ENCODE measurements at regions not wholly inside any gene's neighbourhood (a gene's known extent, or its start where the extent isn't known, plus 50 kb on each side); places are given as distances from the start of the nearest gene placed in this dataset.

DNA sequence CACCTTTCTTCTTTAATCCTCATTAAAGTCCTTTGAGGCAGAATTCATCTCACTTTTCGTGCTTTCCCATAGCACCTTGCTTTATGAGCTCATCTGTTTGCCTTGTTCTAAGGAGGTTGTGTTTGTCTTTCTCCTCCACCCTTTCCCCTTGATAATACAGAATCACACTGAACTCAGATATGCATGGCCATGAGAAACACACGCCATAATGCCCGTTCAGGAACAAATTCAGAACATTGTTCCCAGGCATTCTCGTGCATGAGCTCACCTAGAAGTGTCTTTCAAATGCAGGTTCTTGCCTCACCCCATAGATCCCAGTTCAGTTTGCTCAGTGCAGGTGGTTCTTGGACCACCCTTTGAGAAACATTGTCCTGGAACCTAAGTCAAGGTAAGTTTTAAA lies 71.1 kb downstream of the TMEM114 start:
- no peak for DNase-seq

DNA sequence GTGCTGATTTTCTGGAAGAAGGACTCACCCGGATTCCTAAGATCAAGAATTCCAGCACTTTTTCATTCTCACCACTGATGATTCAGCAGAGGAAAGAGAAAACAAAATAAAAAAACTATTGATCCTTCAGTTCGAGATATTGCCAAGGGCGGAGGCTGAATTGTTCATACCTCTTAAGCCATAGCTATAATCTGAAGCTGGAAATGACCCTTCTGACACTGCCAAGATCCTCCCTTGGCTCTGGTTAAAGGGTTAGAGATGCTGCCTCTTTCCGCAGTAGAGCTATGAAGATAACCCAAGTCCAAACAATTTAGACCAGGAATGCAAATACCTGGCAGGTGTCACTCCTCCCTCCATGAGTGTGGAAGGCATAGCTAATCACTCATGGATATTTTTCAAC lies 73.0 kb downstream of the TMEM114 start:
- DNase-seq = no peak

DNA sequence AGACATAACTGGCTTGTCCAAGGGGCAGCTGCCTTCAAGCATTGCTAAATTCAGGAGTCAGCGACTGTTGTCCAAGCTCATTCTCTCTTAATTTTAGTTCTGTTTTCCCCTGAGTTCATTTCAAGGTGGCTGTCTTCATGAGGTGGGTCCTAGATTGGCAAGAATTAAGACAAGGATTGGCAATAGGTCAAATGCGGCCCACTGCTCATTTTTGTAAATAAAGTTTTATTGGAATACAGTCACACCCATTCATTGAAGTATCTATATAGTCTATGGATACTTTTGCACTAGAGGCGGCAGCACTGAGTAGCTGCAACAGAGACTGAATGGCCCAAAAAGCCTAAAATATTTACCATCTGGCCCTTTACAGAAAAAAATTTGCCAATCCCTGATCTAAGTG lies 73.8 kb downstream of the TMEM114 start:
- DNase-seq = no peak

DNA sequence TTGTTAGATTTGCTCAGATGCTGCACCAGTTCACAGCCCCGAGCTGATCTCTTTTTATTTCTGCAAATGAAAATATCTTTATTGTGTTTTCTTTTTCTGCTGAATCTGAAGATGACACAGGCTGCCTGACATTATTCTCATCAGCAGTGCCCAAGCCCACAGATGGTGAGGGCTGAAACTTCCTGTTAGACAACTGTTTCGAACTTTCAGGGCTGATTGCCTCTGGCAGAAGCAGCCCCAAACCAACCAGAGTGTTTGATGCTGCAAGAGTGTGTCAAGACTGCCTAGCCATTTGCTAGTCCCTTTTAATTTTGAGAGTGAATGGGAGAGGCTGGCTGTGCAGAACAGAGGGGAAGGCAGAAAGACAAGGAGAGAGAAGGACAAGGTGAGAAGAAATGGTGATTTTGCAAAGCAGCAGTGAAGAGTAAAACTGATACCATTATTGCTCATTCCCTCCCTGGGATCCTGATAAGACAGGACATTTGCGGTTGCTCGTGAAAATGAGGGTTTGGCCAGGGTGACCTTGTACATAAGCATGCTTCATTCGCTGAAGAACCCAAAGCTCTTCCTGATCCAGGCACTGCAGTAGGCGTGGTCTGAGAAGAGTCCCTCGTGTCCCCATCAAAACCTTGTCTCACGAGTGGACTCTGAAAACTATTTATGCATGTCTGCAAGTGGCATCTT lies 77.2 kb downstream of the TMEM114 start:
- DNase-seq = no peak

DNA sequence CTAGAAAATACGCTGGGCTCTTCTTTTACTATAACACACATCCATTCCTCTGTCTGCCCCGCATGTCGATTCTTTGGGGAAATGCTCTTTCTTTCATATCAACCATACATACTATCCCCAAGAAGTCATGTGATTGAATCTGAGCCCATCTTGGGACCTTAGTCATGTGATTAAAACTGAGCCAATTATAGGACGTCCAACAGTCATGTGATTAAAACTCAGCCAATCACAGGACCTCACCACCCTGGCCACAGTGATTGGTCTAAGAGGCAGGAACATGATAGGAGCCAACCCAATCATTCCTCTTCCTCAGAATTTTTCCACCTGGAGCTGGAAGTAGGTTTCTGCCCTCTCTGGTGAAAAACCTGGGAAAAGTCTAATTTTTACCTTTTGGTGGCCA lies 78.8 kb downstream of the TMEM114 start:
- no peak for DNase-seq

DNA sequence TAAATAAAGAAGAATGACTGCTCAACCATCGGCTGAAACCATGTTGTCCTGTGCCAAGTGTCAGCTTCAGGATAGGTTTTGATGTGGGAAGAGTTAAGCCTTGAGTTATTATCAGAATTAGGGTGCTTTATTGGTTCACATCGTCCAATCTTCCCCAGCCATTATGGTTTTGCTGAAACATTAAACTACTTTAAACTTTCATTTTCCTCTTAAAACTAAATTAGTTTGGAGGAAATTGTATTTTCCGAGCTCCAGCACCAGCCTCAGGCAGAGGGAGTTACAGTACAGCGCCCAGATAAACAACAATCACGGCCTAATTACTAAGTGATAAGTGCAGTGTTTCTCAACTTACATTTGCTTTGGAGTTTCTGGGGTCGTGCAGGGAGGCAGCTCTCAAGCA lies 80.2 kb downstream of the TMEM114 start:
- no peak for DNase-seq

DNA sequence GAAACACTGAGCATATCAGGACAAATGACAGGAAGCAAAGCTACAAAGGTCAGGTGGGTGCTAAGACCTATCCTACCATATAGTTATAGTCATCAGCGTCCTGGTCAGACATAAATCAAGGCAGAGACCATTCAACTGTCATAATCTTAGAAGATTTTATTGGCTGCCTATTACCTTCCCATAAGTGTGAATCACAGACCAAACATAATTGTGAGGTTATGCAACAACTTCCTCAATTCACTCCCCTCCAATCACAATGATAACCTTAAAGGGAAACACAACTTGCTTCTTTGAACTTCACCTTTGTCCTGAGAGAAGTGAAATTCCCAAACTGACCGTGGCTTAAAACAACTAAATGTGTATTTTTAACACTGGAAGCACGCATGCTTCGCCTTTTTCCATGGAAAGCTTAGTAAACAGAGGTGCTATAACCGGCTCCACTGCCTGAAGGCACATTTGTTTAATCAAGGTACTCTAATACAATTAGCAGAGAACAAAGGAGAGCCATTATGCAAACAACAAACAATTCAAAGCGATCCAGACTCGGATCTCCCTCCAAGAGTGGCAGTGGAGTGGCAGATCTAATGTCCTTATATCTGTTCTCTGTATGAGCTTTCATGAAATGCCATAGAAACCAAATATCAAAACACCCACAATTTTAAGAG lies 84.9 kb downstream of the TMEM114 start:
- no peak for DNase-seq

DNA sequence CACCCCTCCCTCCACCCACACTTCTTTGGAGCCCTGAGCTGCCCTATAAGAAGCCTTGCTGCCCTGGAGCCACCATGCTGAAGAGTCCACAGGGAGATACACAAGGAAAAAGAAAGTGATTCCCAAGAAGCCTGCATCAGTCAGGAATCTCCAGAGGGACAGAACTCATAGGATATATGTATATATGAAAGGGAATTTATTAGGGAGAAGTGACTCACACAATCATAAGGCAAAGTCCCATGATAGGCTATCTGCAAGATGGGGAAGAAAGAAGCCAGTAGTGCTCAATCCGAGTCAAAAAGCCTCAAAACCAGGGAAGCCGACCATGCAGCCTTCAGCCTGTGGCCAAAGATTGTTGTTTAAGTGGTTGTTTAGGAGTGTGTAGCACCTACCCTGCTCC lies 87.9 kb downstream of the TMEM114 start:
- no peak for DNase-seq

DNA sequence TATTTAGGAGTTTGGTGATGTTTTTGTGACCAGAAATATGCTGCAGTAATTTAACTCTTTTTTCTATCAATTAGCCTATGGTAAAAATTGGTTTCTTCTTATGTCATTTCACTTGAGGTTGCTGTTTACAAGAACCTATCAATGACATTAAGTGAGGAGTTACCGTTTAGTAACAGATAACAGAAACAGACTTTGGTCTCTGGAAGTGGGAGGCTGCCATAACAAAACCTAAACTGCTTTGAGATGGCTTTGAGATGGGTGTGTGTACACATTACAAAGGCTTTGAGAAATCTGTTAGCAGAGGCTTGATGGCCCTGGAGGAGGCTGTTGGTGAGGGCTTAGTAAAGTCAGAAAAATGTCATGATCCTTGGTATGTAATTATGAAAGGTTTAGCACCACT lies 90.0 kb downstream of the TMEM114 start:
- DNase-seq = no peak

DNA sequence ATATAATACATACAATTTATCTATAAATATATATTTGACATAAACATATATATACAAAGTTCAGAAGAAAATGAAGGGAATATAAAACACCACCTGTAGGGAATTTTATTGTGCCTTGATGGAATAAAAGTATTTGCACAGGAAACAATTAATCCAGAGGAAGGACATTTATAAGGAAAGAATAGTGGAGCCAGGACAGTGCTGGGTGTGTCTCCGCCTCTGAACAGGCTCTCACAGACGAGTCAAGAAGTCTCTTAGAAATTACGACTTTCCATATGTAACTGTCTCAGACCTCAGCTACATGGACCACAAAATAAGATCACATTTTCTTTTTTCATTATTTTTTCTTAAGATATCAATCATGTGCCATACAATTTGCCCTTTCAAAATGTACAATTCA lies 93.9 kb downstream of the TMEM114 start:
- DNase-seq = no peak

DNA sequence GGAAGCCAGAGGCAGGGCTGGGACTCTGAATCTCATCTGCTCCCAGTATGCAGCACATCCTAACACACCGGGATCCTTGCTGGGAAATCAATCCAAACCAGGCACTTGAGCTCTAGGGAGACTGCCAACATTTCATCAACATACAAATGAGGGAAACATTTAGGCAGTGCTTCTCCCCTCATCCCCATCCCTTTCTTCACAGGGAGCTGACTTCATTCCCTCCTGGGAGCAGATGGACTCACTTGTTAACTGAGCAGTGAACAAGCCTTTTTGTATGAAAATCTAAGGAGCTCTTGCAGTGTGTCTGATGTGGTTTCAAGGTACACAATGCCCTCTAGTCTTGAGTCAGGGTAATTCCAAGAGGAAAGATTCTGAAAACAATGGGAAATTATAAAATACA lies 96.3 kb downstream of the TMEM114 start:
- DNase-seq = no peak

DNA sequence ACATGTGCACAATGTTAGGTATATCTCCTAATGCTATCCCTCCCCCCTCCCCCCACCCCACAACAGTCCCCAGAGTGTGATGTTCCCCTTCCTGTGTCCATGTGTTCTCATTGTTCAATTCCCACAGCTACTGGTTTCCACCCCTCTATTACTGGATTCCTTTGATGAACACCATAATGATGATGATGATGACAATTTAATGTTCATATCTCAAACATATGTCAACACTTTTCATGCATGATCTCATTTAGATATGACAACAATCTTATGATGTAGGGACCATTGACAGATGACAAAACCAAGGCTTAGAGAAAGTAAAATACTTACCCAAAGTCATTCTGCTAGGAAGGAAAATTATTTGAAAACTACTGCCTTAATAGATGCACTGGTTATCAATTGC lies 97.6 kb downstream of the TMEM114 start:
- DNase-seq = no peak

DNA sequence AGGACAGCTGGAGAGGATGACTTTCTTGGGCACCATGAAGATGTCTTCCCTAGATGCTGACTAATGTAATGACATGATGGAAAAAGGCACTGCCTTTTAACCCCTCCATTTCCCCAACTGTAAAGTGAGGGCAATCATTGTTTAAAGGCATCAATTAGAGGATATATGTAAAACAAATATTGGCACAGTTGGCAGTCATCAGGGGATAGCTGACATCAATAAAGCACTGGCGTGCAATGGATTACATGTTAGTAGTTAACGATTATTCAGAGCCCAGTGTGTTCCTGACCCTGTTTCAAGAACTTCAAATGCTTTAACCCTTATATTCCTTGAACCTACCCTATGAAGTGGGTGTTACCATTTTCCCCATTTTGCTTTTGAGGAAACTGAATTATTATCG lies 100.7 kb downstream of the TMEM114 start:
- no peak for DNase-seq

DNA sequence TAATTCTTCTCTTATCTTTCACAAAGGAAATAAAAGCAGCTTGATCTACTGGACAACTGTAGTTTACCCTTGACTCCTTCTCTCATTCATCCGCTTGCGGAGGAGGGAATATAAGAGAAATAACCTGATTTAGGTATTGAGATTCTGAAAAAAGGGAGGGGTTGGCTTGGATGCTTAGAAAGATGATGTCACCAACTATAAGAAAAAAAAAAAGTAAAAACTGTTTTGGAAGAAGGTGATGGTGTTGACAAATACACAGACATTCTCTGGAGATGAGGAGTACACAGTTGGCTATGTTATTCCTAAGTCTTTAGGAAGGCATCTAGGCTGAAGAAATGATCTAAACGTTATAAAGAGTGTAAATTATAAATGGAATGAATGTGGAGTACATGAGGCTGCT lies 103.3 kb downstream of the TMEM114 start:
- DNase-seq = no peak

DNA sequence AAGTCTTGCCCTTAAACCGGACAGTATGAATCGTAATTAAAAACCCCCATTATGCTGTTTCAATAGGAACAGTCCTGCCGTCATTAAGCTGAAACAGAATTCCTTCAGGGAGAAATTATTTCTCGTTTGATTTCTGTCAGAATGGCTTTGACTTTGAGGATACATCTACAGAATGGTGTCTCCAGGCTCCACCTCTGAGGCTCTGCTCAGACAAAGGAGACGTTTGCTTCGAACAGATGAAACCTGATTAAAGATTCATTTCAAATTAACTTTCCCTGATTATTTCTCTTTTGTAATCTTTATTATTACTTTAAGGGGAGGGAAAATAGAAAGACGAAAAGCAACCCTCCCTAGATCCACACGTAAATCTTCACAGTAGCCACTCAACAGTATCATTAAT lies 106.9 kb downstream of the TMEM114 start:
- DNase-seq = no peak

DNA sequence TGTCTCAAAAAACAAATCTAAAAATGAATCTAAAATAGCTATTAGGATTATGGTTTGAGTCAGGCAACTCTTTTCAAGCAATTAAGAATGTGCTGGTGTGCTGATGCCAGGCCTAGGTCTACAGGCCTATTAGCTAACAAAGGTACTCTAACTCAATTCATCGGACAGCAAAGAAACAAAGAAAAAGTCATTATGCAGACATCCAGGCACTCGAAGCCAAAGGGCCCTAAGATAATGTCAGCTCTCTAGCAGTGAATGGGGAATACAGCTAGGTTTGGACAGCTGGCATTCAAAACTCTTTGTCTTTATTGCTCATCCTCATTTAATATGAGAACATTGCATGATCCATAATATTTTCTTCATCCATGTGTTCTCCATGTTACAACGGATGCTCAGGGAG lies 108.5 kb downstream of the TMEM114 start:
- DNase-seq = no peak

DNA sequence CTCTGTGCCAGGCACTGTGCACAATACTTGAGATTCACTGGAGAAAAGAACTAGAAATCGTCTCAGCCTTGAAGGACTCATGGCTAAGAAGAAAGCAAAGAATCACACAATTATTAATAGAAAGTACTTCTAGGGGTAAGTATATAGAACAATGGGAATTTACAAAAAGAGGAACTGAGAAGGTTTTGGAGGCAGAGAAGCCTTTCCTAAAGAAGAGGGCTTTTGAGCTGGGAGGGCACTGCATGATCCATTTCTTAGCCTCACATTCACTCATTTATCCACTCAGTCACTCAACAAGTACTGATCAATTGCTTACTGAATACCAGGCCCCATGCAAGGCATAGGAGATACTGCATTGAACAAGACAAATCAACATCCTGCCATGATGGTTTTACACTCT lies 113.5 kb downstream of the TMEM114 start:
- no peak for DNase-seq

DNA sequence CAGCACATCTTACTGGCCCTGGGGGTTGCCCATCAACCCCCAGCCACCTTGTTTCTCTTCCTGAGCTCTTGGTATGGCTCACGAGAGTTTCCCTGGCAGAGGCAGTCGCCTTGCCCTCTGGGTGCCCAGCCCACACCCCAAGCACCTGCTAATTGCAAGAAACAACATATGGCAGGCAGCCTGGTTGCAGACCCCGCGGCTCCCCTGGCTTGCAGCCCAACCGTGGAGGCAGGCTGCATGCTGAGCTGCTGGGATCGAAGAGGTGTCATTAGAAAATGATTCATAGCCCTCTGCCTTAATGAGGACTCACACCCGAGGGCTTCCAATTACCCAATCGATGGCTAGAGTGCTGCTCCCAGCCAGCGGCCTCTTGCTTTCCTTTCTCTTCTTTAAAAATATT lies 115.7 kb downstream of the TMEM114 start:
- peak; percentile 5 for DNase-seq

DNA sequence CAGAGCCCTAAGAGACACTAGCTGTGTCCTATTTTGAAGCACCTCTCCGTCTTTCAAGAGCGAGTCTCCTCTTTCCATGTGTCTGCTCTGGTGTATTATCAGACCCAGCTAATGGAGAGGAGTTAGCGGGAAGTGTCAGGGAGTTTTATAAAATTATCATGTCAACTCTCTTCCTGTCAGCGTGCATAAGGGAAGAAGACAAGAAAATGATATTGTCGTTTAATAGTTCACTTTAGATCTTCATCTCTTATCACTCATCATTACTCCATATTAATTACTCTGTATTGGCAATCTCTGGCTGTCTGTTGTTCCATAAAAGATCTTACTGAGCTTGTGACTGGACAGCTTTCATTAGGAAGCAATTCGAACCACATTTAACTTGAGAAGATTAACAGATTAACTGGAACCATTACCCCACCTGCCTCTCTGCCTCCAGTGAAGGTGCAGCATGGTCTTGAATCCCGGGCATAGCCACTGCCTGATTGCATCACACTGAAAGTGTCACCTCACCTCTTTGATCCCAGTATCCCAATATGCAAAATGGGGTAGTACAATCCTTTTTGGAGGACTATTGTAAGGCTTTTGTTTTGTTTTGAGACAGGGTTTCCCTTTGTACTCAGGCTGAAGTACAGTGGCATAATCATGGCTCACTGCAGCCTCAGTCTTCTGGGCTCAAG lies 121.1 kb downstream of the TMEM114 start:
- DNase-seq = no peak

DNA sequence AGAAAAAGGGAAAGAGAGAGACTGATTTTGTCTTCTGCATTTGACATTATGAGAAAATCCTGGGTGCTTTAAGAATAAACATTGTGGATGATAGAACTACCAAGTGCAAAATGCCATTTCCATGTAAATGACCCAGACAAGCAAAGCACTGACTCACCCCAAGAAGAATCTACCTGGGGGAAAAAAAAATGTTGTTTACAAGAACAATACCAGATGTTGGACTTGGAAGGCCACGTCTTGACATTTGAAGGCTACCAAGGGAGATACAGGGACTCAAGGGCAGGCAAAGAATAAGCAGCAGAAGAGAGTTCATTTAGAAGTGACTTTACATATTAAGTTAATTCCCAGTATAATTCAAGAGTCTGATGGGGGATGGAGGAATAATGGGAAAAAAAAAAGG lies 125.3 kb downstream of the TMEM114 start:
- no peak for DNase-seq

DNA sequence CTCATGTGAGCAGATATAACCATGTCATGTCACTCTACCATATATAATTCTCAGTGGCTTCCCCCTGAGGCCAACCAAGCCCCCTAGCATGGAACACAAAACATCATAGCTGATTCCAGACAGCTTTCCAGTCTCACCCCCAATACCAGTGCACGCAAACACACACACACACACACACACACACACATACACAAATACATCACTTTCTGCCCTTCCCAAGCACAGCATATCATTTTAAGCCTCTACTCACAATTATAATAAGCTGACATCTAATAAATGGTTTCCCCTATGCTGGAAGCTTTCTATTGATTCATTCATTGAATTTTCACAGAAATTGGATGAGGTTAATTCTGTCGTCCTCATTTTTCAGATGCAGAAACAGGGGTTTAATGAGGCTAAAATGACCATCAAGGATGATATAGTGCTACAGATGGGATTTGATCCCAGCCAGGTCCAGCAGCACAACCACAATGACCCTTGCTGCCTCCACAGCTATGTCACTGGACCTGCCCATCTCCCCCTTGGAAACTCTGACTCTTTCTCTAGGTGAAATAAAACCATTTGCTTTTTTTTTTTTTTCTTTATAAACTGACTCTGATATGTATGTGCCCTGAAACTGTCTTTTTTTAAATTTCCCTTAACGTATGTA lies 131.1 kb downstream of the TMEM114 start:
- no peak for DNase-seq

DNA sequence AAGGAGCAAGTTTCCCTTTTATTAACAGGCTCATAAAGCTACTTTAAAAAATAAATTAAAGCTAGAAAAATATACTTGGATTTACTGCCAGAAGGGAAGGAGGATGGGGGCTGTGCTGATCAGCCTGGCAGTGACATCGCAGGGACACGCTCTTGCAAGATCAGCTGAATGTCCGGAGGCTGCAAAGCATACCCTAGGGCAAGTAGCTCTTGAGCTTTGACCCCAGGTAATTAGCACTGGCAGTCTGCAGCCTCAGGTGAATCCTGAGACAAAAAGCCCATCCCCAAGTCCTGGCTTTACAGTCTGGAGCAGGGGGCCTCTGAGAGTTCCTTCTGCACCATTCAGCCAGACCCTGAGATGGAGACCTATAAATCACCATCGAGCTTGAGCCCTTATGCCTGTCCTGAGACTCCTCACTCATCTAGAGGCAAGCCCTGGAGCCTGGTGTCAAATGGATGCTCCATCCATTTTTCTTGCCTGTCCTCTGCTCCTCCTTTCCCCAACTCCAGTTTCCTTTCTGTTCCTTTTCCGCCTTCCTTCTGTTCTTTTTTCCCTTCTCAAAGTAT lies 131.7 kb downstream of the TMEM114 start:
- DNase-seq = no peak

DNA sequence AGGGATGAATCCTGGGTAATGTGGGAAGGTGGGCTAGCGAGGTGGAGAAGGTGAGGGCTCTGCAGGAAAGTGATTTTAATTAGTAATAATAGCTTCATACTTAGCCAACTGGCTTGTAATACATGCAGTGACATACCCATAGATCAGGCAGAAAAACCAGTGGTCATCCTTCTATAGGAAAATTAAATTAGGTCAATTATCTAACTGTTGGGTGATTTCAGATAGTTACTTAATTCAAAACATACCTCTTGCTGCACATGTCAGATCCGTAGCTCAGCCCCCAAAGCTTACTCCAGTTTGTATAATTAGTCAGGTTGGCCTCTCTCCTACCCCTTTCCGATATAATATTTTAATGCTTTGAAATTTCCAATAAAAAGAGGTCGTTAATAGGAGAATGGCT lies 137.0 kb downstream of the TMEM114 start:
- no peak for DNase-seq

DNA sequence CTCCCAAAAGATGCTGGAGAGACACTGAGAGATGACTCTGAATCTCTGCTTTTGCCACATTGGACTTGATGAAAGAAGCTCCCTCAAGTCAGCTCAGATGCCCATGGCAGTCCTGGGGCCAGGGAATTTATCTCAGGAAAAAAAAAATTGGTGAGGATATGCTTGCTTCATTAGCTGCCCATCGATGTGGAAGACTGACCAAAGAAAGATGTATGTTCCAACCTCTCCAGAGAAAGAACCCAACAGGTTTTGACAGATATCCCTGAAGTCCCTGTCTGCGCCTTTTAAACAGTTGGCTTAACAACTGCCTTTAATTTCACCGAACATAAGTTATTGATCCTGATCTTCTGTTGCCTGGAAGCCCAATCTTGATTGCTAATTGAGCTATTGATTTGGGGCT lies 137.4 kb downstream of the TMEM114 start:
- no peak for DNase-seq
